ENCODE measurements at regions not wholly inside any gene's neighbourhood (a gene's known extent, or its start where the extent isn't known, plus 50 kb on each side); places are given as distances from the start of the nearest gene placed in this dataset.

GRCh38 chr5:104708027-104708426 lies 1145.4 kb upstream of the NUDT12 start:
- DNase-seq (ENCODE audit: low spot score), result no peak
- TF ChIP-seq CTCF (IDR thresholded peaks at IDR 0.05; ENCODE audit: extremely low read depth, insufficient read depth, missing control alignments), result no peak
- in situ Hi-C loops (cut with MboI; ENCODE audit: low pct_unique_long_range_greater_than_20kb, low sequenced_read_pairs, unreplicated experiment), result no loop called here

GRCh38 chr5:104706600-104706999 lies 1144.0 kb upstream of the NUDT12 start:
- no peak for TF ChIP-seq CTCF (IDR thresholded peaks at IDR 0.05; ENCODE audit: extremely low read depth, insufficient read depth, missing control alignments)
- in situ Hi-C loops (cut with MboI; ENCODE audit: low pct_unique_long_range_greater_than_20kb, low sequenced_read_pairs, unreplicated experiment), result no loop called here
- DNase-seq (ENCODE audit: low spot score), result no peak

GRCh38 chr5:104702212-104702611 lies 1139.6 kb upstream of the NUDT12 start:
- DNase-seq (ENCODE audit: low spot score), result no peak
- TF ChIP-seq CTCF (IDR thresholded peaks at IDR 0.05; ENCODE audit: extremely low read depth, insufficient read depth, missing control alignments), result no peak
- in situ Hi-C loops (cut with MboI; ENCODE audit: low pct_unique_long_range_greater_than_20kb, low sequenced_read_pairs, unreplicated experiment), result no loop called here

GRCh38 chr5:104699438-104699837 lies 1136.8 kb upstream of the NUDT12 start:
- in situ Hi-C loops (cut with MboI; ENCODE audit: low pct_unique_long_range_greater_than_20kb, low sequenced_read_pairs, unreplicated experiment), result no loop called here
- no peak for DNase-seq (ENCODE audit: low spot score)
- no peak for TF ChIP-seq CTCF (IDR thresholded peaks at IDR 0.05; ENCODE audit: extremely low read depth, insufficient read depth, missing control alignments)

GRCh38 chr5:104661256-104661655 lies 1098.7 kb upstream of the NUDT12 start:
- DNase-seq (ENCODE audit: low spot score), result no peak
- in situ Hi-C loops (cut with MboI; ENCODE audit: low pct_unique_long_range_greater_than_20kb, low sequenced_read_pairs, unreplicated experiment), result no loop called here
- TF ChIP-seq CTCF (IDR thresholded peaks at IDR 0.05; ENCODE audit: extremely low read depth, insufficient read depth, missing control alignments), result no peak

- in situ Hi-C loops (cut with MboI; ENCODE audit: low pct_unique_long_range_greater_than_20kb, low sequenced_read_pairs, unreplicated experiment), result no loop called here
- no peak for TF ChIP-seq CTCF (IDR thresholded peaks at IDR 0.05; ENCODE audit: extremely low read depth, insufficient read depth, missing control alignments)
- DNase-seq (ENCODE audit: low spot score), result no peak
Observed at GRCh38 chr5:104659497-104659896, 1096.9 kb upstream of the NUDT12 start.

- TF ChIP-seq CTCF (IDR thresholded peaks at IDR 0.05; ENCODE audit: extremely low read depth, insufficient read depth, missing control alignments), result no peak
- in situ Hi-C loops (cut with MboI; ENCODE audit: low pct_unique_long_range_greater_than_20kb, low sequenced_read_pairs, unreplicated experiment), result no loop called here
- DNase-seq (ENCODE audit: low spot score), result no peak
Observed at GRCh38 chr5:104652271-104652861, 1089.8 kb upstream of the NUDT12 start.
